Tibial nerve (tissue), 4 donors: ENCODE measurements at regions not wholly inside any gene's neighbourhood (a gene's known extent, or its start where the extent isn't known, plus 50 kb on each side); places are given as distances from the start of the nearest gene placed in this dataset.

Experiments
- CTCF ChIP-seq, 5 experiments: fragments of 200-600 bp in 3 of 5; fragments of 450-650 bp in 2 of 5; sonication (generic) in 3 of 5; IDR thresholded peaks; one replicate each; pipeline ENCODE4 v1.5.1; 2016 to 2019; ENCODE audit warnings: antibody characterized with exemption in 5 of 5, mild to moderate bottlenecking in 3 of 5, moderate library complexity in 2 of 5
- EP300 ChIP-seq, 2 donors: sonication (generic); formaldehyde crosslinking; IDR thresholded peaks; one replicate each; pipeline ENCODE4 v1.6.1; 2017; ENCODE audit warnings: antibody characterized with exemption in 2 of 2, mild to moderate bottlenecking in 1 of 2

GRCh38 chr1:58250587-58250948 lies 296.0 kb downstream of the OMA1 start:
- no peak for TF ChIP-seq CTCF (IDR thresholded peaks at IDR 0.05)
- no peak for TF ChIP-seq EP300 (IDR thresholded peaks at IDR 0.05)
